GM12873 (cell line): ENCODE measurements at regions not wholly inside any gene's neighbourhood (a gene's known extent, or its start where the extent isn't known, plus 50 kb on each side); places are given as distances from the start of the nearest gene placed in this dataset.

Experiments used
- TF ChIP-seq, protein P1 (sequence below): IDR thresholded peaks from 2 replicates; pipeline ENCODE4 v1.5.1; 2012; ENCODE audit warnings: low read depth, mild to moderate bottlenecking, moderate library complexity, low read length, control low read depth; ENCODE audit not compliant: insufficient read depth; ENCODE audit errors: missing control alignments

- TF ChIP-seq, protein P1, sequence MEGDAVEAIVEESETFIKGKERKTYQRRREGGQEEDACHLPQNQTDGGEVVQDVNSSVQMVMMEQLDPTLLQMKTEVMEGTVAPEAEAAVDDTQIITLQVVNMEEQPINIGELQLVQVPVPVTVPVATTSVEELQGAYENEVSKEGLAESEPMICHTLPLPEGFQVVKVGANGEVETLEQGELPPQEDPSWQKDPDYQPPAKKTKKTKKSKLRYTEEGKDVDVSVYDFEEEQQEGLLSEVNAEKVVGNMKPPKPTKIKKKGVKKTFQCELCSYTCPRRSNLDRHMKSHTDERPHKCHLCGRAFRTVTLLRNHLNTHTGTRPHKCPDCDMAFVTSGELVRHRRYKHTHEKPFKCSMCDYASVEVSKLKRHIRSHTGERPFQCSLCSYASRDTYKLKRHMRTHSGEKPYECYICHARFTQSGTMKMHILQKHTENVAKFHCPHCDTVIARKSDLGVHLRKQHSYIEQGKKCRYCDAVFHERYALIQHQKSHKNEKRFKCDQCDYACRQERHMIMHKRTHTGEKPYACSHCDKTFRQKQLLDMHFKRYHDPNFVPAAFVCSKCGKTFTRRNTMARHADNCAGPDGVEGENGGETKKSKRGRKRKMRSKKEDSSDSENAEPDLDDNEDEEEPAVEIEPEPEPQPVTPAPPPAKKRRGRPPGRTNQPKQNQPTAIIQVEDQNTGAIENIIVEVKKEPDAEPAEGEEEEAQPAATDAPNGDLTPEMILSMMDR, result no peak
Observed at GRCh38 chr4:22220965-22221364, 272.4 kb upstream of the KCNIP4 start.

GRCh38 chr4:22217480-22217879 lies 268.9 kb upstream of the KCNIP4 start:
- TF ChIP-seq, protein P1, result no peak

GRCh38 chr4:22216278-22216677 lies 267.7 kb upstream of the KCNIP4 start:
- TF ChIP-seq, protein P1, result no peak

- TF ChIP-seq, protein P1, result no peak
Observed at GRCh38 chr4:22215084-22215483, 266.5 kb upstream of the KCNIP4 start.

DNA sequence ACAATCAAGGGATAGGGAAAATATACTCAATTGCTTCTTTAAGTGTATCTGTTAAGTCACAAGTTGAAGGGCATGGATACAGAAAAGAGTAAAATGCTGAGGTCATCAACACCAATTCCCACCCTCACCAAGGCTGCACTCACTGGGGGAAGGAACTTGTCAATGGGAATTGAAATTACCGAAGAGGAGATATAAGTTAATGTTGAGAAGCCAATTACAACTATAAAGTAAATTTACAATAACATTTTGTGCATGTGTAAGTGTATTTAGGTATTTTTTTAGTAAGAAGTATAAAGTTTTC lies 255.1 kb upstream of the KCNIP4 start:
- TF ChIP-seq, protein P1, result no peak

DNA sequence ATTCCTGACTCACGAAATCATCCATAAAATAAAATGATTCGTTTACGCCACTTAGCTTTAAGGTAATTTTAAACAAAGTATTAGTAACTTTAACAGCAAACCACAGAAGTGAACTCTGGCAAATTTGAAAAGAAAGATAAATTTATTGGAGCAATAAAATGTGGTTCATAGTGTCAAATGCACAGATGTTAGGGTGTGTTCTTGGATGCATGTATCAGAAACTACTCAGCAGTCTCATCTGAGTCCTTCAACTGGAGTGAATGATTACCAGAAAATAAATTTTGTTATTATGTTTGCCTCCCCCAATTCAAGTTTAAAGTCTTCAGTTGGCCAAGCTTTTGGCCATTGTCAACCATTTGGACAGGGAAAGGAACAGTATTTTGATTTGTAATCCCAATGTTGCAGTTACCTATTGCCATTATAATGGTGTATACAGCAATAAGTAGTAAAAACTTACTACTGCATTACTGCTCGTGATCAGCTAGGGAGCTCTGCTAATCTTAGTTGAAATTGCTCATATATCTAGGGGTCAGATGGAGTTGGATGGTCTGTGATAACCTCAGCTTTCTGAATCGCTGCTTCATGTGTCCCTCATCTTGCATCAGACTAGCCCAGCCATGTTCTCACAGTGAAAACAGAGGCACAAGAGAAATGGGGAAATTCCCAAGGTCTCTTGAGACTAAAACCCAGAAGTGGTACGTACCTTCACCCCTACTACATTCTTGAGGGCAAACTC lies 254.6 kb upstream of the KCNIP4 start:
- TF ChIP-seq, protein P1, result no peak

GRCh38 chr4:22202246-22202974 lies 253.8 kb upstream of the KCNIP4 start:
- TF ChIP-seq, protein P1, result no peak
